ENCODE measurements at regions not wholly inside any gene's neighbourhood (a gene's known extent, or its start where the extent isn't known, plus 50 kb on each side); places are given as distances from the start of the nearest gene placed in this dataset.

GRCh38 chr13:85853161-85853894 lies 54.1 kb upstream of the SLITRK6 start:
- TF ChIP-seq CTCF (IDR thresholded peaks at IDR 0.05) (no peak), ZFX (IDR thresholded peaks at IDR 0.05; ENCODE audit: borderline replicate concordance) (no peak)
